WERI-Rb-1 (cell line): ENCODE measurements at regions not wholly inside any gene's neighbourhood (a gene's known extent, or its start where the extent isn't known, plus 50 kb on each side); places are given as distances from the start of the nearest gene placed in this dataset.
"Not testable (repeated sequence)": the region's sequence is repeated elsewhere in the genome, so short reads cannot be mapped to it uniquely, and the experiment has no call there.

ENCODE experiments used
- DNase-seq: peaks from one replicate; pipeline ENCODE4 v3.0.0-alpha.2; 2020
- H3K27ac ChIP-seq: fragments of 250-450 bp; sonication (Bioruptor Pico); 2 replicates; pipeline ENCODE4 v1.5.1; 2020; ENCODE audit warnings: mild to moderate bottlenecking, moderate library complexity
- H3K27me3 ChIP-seq: fragments of 250-450 bp; sonication (Bioruptor Pico); 2 replicates; pipeline ENCODE4 v1.5.1; 2021; ENCODE audit warnings: mild to moderate bottlenecking, low read depth, moderate library complexity; ENCODE audit not compliant: insufficient read depth, severe bottlenecking
- H3K36me3 ChIP-seq: fragments of 250-450 bp; sonication (Bioruptor Pico); 2 replicates; pipeline ENCODE4 v1.5.1; 2020; ENCODE audit warnings: mild to moderate bottlenecking, moderate library complexity
- H3K4me3 ChIP-seq: 2 replicates; pipeline ENCODE4 v1.5.1; 2011; ENCODE audit warnings: low read depth, mild to moderate bottlenecking, control low read depth, low read length
- H3K9me3 ChIP-seq: fragments of 250-450 bp; sonication (Bioruptor Pico); 2 replicates; pipeline ENCODE4 v1.5.1; 2021; ENCODE audit warnings: mild to moderate bottlenecking, moderate library complexity; ENCODE audit not compliant: severe bottlenecking
- CTCF ChIP-seq: IDR thresholded peaks from 2 replicates; pipeline ENCODE4 v1.5.1; 2011; ENCODE audit warnings: low read depth, mild to moderate bottlenecking, control low read depth, inconsistent platforms, low read length

- not testable (repeated sequence) for H3K9me3 ChIP-seq, H3K36me3 ChIP-seq, H3K27ac ChIP-seq, DNase-seq, H3K4me3 ChIP-seq, H3K27me3 ChIP-seq
Observed at GRCh38 chr2:156254637-156255067, 77.9 kb downstream of the NR4A2 start.

GRCh38 chr2:156253765-156254164, 78.8 kb downstream of the NR4A2 start:
- Histone ChIP-seq H3K4me3 (no peak overlapping the region), H3K27ac (no peak overlapping the region), H3K36me3 (no peaks in the 10 kb centered on the region), H3K27me3 (no peaks in the 10 kb centered on the region), H3K9me3 (no peaks in the 10 kb centered on the region)
- TF ChIP-seq CTCF: no peak
- DNase-seq: no peak

GRCh38 chr2:156242874-156243273, 89.6 kb downstream of the NR4A2 start:
- no peak for DNase-seq
- H3K9me3 ChIP-seq: no peaks in the 10 kb centered on the region
- H3K4me3 ChIP-seq: no peak overlapping the region
- no peak overlapping the region for H3K27ac ChIP-seq
- no peaks in the 10 kb centered on the region for H3K36me3 ChIP-seq
- no peaks in the 10 kb centered on the region for H3K27me3 ChIP-seq
- no peak for TF ChIP-seq CTCF

GRCh38 chr2:156237558-156237957, 95.0 kb downstream of the NR4A2 start:
- no peak for DNase-seq
- Histone ChIP-seq H3K9me3 (no peaks in the 10 kb centered on the region), H3K4me3 (no peak overlapping the region), H3K27ac (no peak overlapping the region), H3K36me3 (no peaks in the 10 kb centered on the region), H3K27me3 (no peaks in the 10 kb centered on the region)
- no peak for TF ChIP-seq CTCF

- Histone ChIP-seq H3K27ac (no peak overlapping the region), H3K4me3 (no peak overlapping the region), H3K36me3 (no peaks in the 10 kb centered on the region), H3K27me3 (no peaks in the 10 kb centered on the region), H3K9me3 (no peaks in the 10 kb centered on the region)
- DNase-seq: no peak
- TF ChIP-seq CTCF: no peak
Observed at GRCh38 chr2:156229724-156230362, 102.7 kb downstream of the NR4A2 start.

- not testable (repeated sequence) for H3K27me3 ChIP-seq, DNase-seq, H3K27ac ChIP-seq, H3K4me3 ChIP-seq, H3K36me3 ChIP-seq, H3K9me3 ChIP-seq
Observed at GRCh38 chr2:156223328-156223727, 109.2 kb downstream of the NR4A2 start.

GRCh38 chr2:156221703-156222102, 110.8 kb downstream of the NR4A2 start:
- Histone ChIP-seq H3K27ac (no peak overlapping the region), H3K27me3 (no peaks in the 10 kb centered on the region), H3K4me3 (no peak overlapping the region), H3K9me3 (no peaks in the 10 kb centered on the region), H3K36me3 (no peaks in the 10 kb centered on the region)
- no peak for TF ChIP-seq CTCF
- no peak for DNase-seq
